Mesenchymal stem cell (in vitro differentiated cells and primary cell): ENCODE measurements at regions not wholly inside any gene's neighbourhood (a gene's known extent, or its start where the extent isn't known, plus 50 kb on each side); places are given as distances from the start of the nearest gene placed in this dataset.
"Not testable (repeated sequence)": the region's sequence is repeated elsewhere in the genome, so short reads cannot be mapped to it uniquely, and the experiment has no call there.

Experiments used
- DNase-seq: peaks from one replicate; pipeline ENCODE4 v3.0.0-alpha.2; 2013
- H2AFZ ChIP-seq: one replicate; pipeline ENCODE4 v1.6.1; 2013; ENCODE audit warnings: low read depth, mild to moderate bottlenecking, control low read depth, inconsistent platforms, low read length, moderate library complexity
- H2AK5ac ChIP-seq: 2 replicates; pipeline ENCODE4 v1.6.1; 2013; ENCODE audit warnings: low read length, moderate library complexity, mild to moderate bottlenecking, inconsistent platforms; ENCODE audit not compliant: severe bottlenecking
- H2BK120ac ChIP-seq: one replicate; pipeline ENCODE4 v1.6.1; 2013; ENCODE audit warnings: low read depth, mild to moderate bottlenecking, inconsistent platforms, low read length, moderate library complexity
- H2BK12ac ChIP-seq, 2 experiments: one replicate each; pipeline ENCODE4 v1.6.1; 2013; ENCODE audit warnings: inconsistent platforms in 2 of 2, low read length in 2 of 2, mild to moderate bottlenecking in 2 of 2, moderate library complexity in 2 of 2, control low read depth in 1 of 2
- H2BK15ac ChIP-seq: one replicate; pipeline ENCODE4 v1.6.1; 2013; ENCODE audit warnings: mild to moderate bottlenecking, low read depth, inconsistent platforms; ENCODE audit not compliant: poor library complexity, severe bottlenecking
- H2BK5ac ChIP-seq: 2 replicates; pipeline ENCODE4 v1.6.1; 2013; ENCODE audit warnings: low read depth, mild to moderate bottlenecking, low read length, control low read depth, inconsistent platforms; ENCODE audit not compliant: poor library complexity, severe bottlenecking
- H3K14ac ChIP-seq, 2 experiments: one replicate each; pipeline ENCODE4 v1.6.1; 2013; ENCODE audit warnings: inconsistent platforms in 2 of 2, low read length in 2 of 2, control low read depth in 1 of 2, mild to moderate bottlenecking in 1 of 2, moderate library complexity in 1 of 2
- H3K18ac ChIP-seq, 2 experiments: one replicate each; pipeline ENCODE4 v1.6.1; 2013; ENCODE audit warnings: inconsistent platforms in 2 of 2, low read length in 2 of 2, control low read depth in 1 of 2, low read depth in 1 of 2, mild to moderate bottlenecking in 1 of 2
- H3K23ac ChIP-seq, 2 experiments: one replicate each; pipeline ENCODE4 v1.6.1; 2013; ENCODE audit warnings: inconsistent platforms in 2 of 2, low read length in 2 of 2, mild to moderate bottlenecking in 2 of 2, moderate library complexity in 2 of 2, control low read depth in 1 of 2
- H3K27ac ChIP-seq: 2 replicates; pipeline ENCODE4 v1.5.1; 2013; ENCODE audit warnings: mild to moderate bottlenecking, moderate library complexity, low read length, control low read depth, inconsistent platforms; ENCODE audit not compliant: poor library complexity, severe bottlenecking
- H3K27me3 ChIP-seq, 2 experiments: 2 replicates each; pipeline versions ENCODE4 v1.6.1 to v1.7.0; 2013; ENCODE audit warnings: low read length in 2 of 2, mild to moderate bottlenecking in 2 of 2, moderate library complexity in 2 of 2, control low read depth in 1 of 2, inconsistent platforms in 1 of 2; ENCODE audit not compliant: control insufficient read depth in 1 of 2, insufficient read depth in 1 of 2
- H3K36me3 ChIP-seq, 2 experiments: 2 replicates each; pipeline versions ENCODE4 v1.6.1 to v1.7.0; 2013; ENCODE audit warnings: low read length in 2 of 2, control low read depth in 1 of 2, inconsistent platforms in 1 of 2, low read depth in 1 of 2, mild to moderate bottlenecking in 1 of 2; ENCODE audit not compliant: insufficient read depth in 2 of 2, control insufficient read depth in 1 of 2
- H3K4ac ChIP-seq, 2 experiments: one replicate each; pipeline ENCODE4 v1.6.1; 2013; ENCODE audit warnings: inconsistent platforms in 2 of 2, low read length in 2 of 2, mild to moderate bottlenecking in 2 of 2, moderate library complexity in 2 of 2, control low read depth in 1 of 2, low read depth in 1 of 2
- H3K4me1 ChIP-seq: 2 replicates; pipeline ENCODE4 v1.6.1; 2013; ENCODE audit warnings: low read depth, low read length, control low read depth; ENCODE audit not compliant: control insufficient read depth, insufficient read depth
- H3K4me2 ChIP-seq: 2 replicates; pipeline ENCODE4 v1.6.1; 2013; ENCODE audit warnings: low read length, mild to moderate bottlenecking, inconsistent platforms; ENCODE audit not compliant: poor library complexity, severe bottlenecking
- H3K4me3 ChIP-seq, 2 experiments: 2 replicates each; pipeline versions ENCODE4 v1.5.1 to v1.7.0; 2013; ENCODE audit warnings: low read length in 2 of 2, mild to moderate bottlenecking in 2 of 2, control low read depth in 1 of 2, low read depth in 1 of 2; ENCODE audit not compliant: insufficient read depth in 1 of 2
- H3K79me1 ChIP-seq: replicated peaks from 2 replicates; pipeline ENCODE4 v1.6.1; 2013; ENCODE audit warnings: mild to moderate bottlenecking, control low read depth, low read length, inconsistent platforms; ENCODE audit not compliant: poor library complexity, severe bottlenecking
- H3K9ac ChIP-seq: 2 replicates; pipeline ENCODE4 v1.7.0; 2013; ENCODE audit warnings: mild to moderate bottlenecking, low read length, moderate library complexity
- H3K9me3 ChIP-seq: 2 replicates; pipeline ENCODE4 v1.7.0; 2013; ENCODE audit warnings: mild to moderate bottlenecking, low read length; ENCODE audit not compliant: control insufficient read depth
- H4K8ac ChIP-seq: one replicate; pipeline ENCODE4 v1.6.1; 2013; ENCODE audit warnings: inconsistent platforms, mild to moderate bottlenecking, low read length, moderate library complexity
- H4K91ac ChIP-seq: one replicate; pipeline ENCODE4 v1.6.1; 2013; ENCODE audit warnings: mild to moderate bottlenecking, low read length, inconsistent platforms
- WGBS: methylation state at CpG from one replicate; pipeline ENCODE4 v1.1.7; 2013; ENCODE audit warnings: mixed read lengths; 5-methylcytosine and 5-hydroxymethylcytosine counted together

GRCh38 chr18:14449995-14450636 is 93.3 kb downstream of the POTEC start:
- H3K23ac ChIP-seq, DNase-seq, H2BK120ac ChIP-seq, H2AK5ac ChIP-seq, H3K79me1 ChIP-seq, H3K27ac ChIP-seq, H2BK5ac ChIP-seq, H2BK12ac ChIP-seq, H3K4me2 ChIP-seq, H4K91ac ChIP-seq, H2BK15ac ChIP-seq, H3K4ac ChIP-seq, H3K36me3 ChIP-seq, H3K14ac ChIP-seq, H3K27me3 ChIP-seq, H3K4me1 ChIP-seq, H3K4me3 ChIP-seq, H3K9ac ChIP-seq, H2AFZ ChIP-seq, H4K8ac ChIP-seq, H3K18ac ChIP-seq, H3K9me3 ChIP-seq: not testable (repeated sequence)
- WGBS, result 97% methylated on average over 5 of the region's 60 CpGs

GRCh38 chr18:14449062-14449461 is 94.3 kb downstream of the POTEC start:
- H2BK5ac ChIP-seq, H3K36me3 ChIP-seq, H3K9ac ChIP-seq, H3K18ac ChIP-seq, H3K4me3 ChIP-seq, H2AFZ ChIP-seq, H3K79me1 ChIP-seq, H3K23ac ChIP-seq, H2BK15ac ChIP-seq, H3K14ac ChIP-seq, H3K4ac ChIP-seq, H2BK12ac ChIP-seq, H3K27me3 ChIP-seq, H2BK120ac ChIP-seq, H3K9me3 ChIP-seq, H3K4me1 ChIP-seq, H3K27ac ChIP-seq, H3K4me2 ChIP-seq, DNase-seq, H4K91ac ChIP-seq, H2AK5ac ChIP-seq, H4K8ac ChIP-seq: not testable (repeated sequence)
- WGBS, result 87% methylated on average over 6 of the region's 12 CpGs

DNA sequence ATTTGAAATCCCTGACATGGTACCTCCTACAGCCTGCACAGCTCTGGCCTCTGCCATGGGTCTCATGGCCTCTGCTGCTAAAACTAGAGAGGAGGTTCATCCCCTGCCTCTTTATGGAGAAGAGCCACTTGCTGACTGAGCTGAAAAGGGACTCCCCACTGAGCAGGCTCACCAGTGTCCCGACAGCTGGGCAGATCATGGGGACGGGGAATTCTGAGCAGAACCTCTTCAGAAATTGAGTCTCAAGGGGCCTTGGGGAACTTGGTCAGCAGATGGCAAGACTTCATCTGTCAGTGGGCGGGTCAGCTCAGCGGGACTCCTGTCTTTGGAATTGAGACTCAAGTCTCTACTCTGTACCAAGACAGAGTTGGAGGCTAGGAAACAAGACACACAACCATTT is 95.7 kb downstream of the POTEC start:
- H3K9ac ChIP-seq, H3K4me1 ChIP-seq, H3K27me3 ChIP-seq, H3K4ac ChIP-seq, H3K18ac ChIP-seq, H4K91ac ChIP-seq, H3K4me3 ChIP-seq, H2BK15ac ChIP-seq, H2BK5ac ChIP-seq, H3K9me3 ChIP-seq, H2BK120ac ChIP-seq, H3K79me1 ChIP-seq, H2AK5ac ChIP-seq, H3K4me2 ChIP-seq, H3K27ac ChIP-seq, H3K23ac ChIP-seq, H2AFZ ChIP-seq, H3K14ac ChIP-seq, DNase-seq, H3K36me3 ChIP-seq, H4K8ac ChIP-seq, H2BK12ac ChIP-seq: not testable (repeated sequence)
- WGBS, result 60% methylated on average over 4 of the region's 4 CpGs

DNA sequence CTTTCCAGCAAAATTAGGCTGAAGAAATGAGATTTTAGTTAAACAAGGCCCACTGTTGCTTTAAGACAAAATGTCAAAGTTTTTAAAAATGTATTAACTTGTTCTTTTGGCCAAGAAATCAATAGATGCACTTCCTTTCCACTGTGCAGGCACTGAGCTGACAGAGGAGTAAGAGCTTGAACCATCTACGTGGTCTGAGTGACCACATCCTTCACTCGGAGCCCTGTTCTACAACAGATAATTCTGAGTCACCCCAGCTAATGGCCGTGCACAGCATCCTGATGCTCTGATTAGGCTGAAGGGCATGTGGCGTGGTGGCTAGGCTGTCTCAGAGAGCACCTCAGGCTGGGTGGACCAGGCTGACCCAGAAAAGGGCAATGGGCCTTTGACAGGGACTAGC is 107.9 kb downstream of the POTEC start:
- H3K18ac ChIP-seq, H3K4ac ChIP-seq, H3K14ac ChIP-seq, H2AK5ac ChIP-seq, H3K27ac ChIP-seq, H2AFZ ChIP-seq, DNase-seq, H3K4me2 ChIP-seq, H2BK120ac ChIP-seq, H4K91ac ChIP-seq, H3K4me3 ChIP-seq, H3K9ac ChIP-seq, H3K23ac ChIP-seq, H2BK5ac ChIP-seq, H3K36me3 ChIP-seq, H3K27me3 ChIP-seq, H2BK12ac ChIP-seq, H3K4me1 ChIP-seq, H2BK15ac ChIP-seq, H3K79me1 ChIP-seq, H3K9me3 ChIP-seq, H4K8ac ChIP-seq: not testable (repeated sequence)
- no CpG with 5 or more reads among the region's 4 CpGs for WGBS
